GM19397 (cell line): ENCODE measurements at regions not wholly inside any gene's neighbourhood (a gene's known extent, or its start where the extent isn't known, plus 50 kb on each side); places are given as distances from the start of the nearest gene placed in this dataset.

Experiments used
- ATAC-seq: cut with Tn5 transposase; IDR thresholded peaks from one replicate; pipeline ENCODE4 v1.9.1; 2021; ENCODE audit warnings: mild to moderate bottlenecking, moderate library complexity; ENCODE audit not compliant: unreplicated experiment

- no peak for ATAC-seq
Measured at GRCh38 chr1:177356674-177357435, 186.1 kb downstream of the BRINP2 start.

GRCh38 chr1:177355575-177355974 lies 184.8 kb downstream of the BRINP2 start:
- ATAC-seq = no peak

- no peak for ATAC-seq
Measured at GRCh38 chr1:177354247-177354646, 183.5 kb downstream of the BRINP2 start.

- no peak for ATAC-seq
Measured at GRCh38 chr1:177351361-177352108, 180.8 kb downstream of the BRINP2 start.

DNA sequence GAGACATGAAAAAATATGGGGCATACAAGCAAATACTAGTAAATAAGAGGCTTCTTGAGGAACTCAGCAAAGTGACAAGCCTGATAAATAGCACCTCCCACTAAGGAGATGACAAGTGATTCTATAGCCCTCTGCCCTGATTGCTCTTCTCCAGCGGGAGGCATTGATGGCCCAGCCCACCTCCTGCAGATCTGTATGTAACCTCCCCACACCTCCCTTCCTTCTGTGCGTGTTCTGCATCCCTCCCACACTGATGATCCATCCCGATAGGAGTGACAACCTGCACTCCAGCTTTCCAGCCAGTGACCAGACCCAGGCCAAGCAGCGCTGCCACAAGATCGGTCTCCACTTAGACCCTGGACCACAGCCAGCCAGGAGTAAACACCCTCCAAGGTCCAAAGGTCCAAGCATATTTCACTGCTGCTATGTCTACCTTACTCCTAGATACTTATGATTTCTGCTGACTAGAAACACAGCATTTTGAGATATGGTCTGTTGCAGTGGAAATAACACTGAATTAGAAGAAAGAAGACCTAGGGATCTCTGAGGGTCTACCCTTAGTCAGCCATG lies 176.1 kb downstream of the BRINP2 start:
- no peak for ATAC-seq

- ATAC-seq = no peak
Measured at GRCh38 chr1:177343445-177343844, 172.7 kb downstream of the BRINP2 start.

DNA sequence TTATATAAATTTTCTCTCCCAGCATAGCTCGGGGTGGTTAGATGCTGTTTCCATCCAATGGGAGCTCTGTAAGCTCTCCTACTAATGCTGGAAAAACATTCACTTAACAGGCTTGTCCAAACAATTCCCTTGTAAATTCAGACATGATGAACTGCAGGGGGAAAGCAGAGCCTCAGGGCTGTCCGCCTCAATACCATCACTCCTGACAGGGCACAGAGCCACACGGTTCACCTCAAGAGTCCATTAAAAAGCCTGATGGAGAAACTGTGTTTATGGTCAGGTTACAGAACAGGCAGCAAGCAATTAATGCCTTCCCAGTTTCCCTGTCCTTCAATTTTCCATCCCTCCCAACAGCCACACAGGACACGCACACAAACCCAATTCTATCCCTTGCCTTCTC lies 171.0 kb downstream of the BRINP2 start:
- ATAC-seq = no peak

DNA sequence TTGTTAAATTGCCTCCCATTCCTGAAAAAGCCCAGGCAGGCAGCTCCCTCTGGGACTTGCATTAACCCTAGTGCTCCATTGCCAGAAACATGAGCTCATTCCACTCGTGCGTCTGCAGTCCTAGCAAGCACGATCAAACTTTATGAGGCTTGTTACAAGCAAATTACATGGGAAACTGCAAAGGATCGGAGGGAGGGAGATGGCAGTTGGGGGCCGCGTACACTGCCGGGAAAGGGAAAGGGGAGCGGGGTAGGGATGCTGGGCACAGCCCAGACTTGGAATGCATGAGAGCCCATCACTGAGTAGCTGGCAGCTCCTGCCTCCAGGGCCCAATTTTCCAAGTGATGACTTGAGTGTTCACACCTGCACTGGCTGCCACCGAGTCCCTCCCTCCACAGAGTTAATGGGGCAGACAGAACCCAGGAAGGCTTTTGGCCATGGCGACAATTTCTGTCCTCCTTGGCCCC lies 169.9 kb downstream of the BRINP2 start:
- no peak for ATAC-seq

- ATAC-seq = no peak
Measured at GRCh38 chr1:177338376-177338775, 167.6 kb downstream of the BRINP2 start.

DNA sequence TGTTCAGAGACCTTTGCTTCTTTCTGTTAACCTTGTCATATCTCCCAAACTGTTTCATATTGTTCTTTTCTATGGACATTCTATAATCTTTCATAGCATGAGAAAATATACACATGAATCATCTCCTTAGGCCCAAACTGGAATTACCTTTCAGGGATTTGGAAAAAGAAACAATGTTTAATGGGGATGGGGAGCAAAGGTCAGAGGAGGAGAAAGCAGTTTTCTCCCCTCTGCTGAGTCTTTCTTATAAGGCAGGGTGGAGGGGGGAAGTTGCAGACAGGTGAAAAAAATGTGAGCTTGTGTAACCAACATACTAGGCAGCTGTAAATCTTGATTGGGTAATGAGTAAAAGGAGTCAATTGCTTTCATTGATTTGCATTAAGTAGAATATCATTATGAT lies 164.1 kb downstream of the BRINP2 start:
- ATAC-seq = no peak

- ATAC-seq = no peak
Measured at GRCh38 chr1:177333936-177334595, 163.3 kb downstream of the BRINP2 start.
